GM18498 (cell line): ENCODE measurements at regions not wholly inside any gene's neighbourhood (a gene's known extent, or its start where the extent isn't known, plus 50 kb on each side); places are given as distances from the start of the nearest gene placed in this dataset.

Experiments used
- ATAC-seq: cut with Tn5 transposase; IDR thresholded peaks from one replicate; pipeline ENCODE4 v1.9.1; 2021; ENCODE audit warnings: mild to moderate bottlenecking, moderate library complexity; ENCODE audit not compliant: unreplicated experiment

- ATAC-seq = peak; percentile 73
Measured at GRCh38 chr16:85306071-85306792, 194.0 kb upstream of the CIBAR2 start.

DNA sequence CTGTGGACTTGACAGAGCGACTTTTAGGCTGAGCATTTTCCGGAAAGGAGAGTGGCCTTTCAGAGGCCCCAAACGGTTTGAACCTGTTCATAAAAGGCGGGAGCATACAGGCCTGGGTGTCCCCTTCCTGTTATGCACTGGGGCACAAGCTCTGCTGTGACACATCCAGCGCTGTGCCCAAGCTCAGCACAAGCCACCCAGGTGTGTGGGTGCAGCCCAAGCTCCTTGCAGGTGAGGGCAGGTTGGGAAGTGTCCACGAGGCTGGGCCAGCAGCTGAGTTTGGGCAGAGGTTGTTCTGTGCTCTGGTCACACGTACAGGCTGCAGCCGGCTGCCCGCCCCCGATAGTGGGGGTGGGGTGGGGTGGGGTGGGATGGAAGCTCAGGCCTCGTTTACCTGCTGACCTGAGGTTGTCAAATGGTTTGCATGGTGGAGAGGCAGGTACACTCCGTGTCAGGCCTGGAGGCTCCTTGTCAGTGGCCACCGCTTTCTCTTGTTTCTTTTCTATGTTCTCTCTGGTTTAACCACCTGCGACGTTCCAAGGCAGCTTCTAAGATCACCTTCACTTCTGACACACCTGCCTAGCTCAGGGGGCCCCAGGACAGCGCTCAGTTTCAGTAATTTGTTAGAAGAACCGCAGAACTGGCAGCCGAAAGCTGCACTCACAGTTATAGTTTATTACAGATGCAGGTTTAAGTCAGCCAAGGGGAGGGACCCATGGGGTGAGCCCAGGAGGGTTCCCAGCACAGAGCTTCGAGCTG is 194.7 kb upstream of the CIBAR2 start:
- ATAC-seq = no peak

DNA sequence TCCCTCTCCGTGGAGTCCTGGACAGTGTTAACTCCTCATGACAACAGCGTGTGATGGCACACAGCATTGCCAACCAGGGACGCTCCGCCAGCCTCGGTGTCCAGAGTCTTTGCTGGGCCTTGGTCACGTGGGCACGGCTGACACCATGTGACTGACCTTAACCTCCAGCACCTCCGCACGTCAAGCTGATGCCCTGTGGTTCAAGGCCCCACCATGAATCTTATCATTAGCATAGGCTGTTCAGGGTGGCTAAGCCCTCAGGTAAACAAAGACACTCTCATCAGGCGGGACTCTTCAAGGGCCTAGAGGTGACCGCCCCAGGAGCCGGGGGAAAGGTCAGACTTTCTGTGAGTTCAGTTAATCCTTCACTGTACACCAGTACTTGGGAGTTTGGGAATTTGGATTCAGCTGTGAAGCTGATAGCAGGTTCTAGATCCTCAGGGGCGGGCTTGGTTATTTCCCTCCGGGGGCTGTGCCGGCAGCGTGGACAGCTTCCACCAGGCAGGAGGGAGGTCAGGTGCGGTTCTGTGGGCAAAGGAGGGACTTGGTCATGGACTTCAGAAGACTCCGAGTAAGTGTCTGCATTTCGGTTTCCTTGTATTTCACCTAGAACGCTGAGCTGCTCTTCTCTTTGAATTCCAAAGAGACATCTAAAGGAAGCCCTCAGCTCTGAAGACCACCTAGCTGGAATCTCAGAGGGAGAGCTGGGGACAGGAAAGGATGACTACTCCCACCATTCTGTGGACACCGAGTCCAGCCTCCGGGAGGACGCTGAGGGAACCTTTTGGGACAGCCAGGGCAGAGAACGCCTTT is 195.5 kb upstream of the CIBAR2 start:
- no peak for ATAC-seq

DNA sequence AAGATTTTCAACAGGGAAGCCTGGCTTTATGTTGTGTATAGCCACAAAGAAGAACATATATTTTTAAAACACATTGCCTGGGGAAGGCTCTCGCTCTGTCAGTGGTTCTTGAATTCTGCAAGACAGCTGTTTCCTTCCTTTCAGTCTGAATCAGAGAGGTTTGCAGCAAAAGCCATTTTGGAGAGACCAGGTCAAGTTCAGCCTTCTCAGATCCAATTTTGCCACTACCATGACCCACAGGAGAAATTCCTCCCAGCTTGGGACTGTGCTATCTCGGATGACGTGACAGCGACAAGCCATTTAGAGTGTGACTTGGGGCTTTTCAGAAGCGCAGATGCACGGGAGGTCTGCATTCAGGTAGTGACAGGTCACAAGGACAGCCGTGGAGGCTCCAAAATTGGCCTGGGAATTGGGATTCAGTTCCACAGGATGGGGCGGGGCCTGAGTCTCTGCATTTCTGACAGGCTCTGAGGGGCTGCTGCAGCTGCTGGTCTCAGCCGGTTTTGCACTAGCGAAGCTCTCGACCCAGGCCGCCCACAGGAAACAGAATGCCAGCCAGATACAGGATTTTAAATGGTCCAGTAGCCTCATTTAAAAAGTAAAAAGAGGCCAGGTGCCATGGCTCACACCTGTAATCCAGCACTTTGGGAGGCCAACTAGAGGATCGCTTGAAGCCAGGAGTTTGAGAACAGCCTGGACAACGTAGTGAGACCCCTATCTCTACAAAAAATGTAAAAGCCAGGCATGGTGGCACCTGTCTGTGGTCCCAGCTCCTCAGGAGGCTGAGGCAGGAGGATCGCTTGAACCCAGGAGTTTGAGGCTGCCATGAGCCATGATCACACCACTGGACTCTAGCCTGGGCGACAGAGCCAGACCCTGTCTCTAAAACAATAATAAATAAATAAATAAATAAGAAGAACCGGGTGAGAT is 196.6 kb upstream of the CIBAR2 start:
- ATAC-seq = no peak

DNA sequence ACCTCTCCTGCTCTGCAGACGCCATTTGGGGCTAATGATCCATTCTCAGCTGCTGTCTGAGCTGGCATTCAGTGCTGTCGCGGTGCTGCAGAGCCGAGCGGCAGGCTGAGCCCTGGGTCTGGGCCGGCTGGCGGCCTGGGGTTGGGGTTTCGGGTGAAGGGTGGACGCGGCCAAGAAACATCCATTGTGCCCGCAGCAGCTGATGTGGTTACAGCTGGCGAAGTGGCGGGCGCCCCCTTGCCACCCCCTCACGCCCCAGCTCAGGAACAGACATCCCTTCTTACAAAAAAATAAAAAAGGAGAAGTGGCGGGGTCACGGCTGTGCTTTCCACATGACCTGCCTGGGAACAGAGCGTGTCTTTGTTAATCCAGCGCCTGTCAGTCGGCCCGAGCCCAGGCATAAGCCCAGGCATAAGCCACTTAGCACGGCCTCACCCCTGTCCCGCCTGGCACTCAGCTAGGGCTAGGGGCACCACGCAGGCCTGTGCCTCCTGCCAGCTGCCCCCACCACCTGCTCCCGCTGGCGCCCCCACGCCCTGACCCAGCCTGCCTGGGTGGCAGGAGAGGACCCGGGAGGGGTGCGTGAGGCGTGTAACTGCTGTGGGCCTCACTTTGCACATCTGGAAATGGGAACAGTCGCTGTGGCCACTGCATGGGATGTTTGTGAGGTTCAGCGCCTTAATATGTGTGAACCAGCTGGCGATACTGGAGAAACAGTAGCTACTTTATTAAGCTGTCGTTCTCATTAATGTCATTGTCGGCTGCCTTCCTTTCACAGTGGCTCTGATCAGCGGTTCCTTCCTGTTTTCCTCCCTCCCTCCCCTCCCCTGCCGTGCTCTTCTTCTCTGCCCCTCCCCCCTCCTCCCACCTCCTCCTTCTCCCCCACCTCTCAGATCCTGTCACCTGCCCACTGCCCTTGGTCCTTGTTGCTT is 197.7 kb upstream of the CIBAR2 start:
- ATAC-seq = no peak

DNA sequence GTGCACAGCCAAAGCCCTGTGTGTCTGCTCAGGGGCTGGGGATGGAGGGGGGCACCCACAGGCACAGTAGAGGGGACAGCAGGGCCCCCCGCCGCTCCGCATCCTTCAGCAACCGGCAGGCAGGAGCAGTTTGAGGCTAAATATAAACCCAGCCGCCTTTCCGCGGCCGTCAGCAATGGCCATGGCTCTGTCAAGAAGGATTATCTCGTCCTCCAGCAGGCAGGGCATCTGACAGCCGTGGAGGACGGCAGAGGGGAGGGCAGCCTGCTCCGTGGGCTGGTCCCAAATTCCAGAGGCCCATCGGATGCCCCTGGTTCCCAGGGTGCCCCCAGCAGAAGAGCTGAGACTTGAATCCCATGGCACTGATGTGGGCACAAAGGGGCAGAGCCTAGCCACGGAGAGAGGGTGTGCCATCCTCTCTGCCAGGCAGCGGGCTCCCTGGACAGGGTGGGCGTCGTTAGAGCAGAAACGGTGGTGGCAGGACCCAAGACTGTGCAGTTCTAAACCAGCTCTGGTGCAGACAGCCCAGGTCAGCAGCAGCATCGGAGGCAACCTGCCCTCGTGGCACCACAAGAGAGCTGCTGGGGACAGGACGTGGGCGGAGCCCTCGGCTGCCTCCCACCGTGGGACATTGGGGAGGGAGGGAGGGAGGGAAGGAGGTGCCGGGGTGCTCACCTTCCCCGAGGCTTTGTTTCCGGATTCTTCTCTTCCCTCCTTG is 198.8 kb upstream of the CIBAR2 start:
- no peak for ATAC-seq

GRCh38 chr16:85311741-85312140 is 199.5 kb upstream of the CIBAR2 start:
- no peak for ATAC-seq

GRCh38 chr16:85312174-85312573 is 199.9 kb upstream of the CIBAR2 start:
- ATAC-seq = no peak

DNA sequence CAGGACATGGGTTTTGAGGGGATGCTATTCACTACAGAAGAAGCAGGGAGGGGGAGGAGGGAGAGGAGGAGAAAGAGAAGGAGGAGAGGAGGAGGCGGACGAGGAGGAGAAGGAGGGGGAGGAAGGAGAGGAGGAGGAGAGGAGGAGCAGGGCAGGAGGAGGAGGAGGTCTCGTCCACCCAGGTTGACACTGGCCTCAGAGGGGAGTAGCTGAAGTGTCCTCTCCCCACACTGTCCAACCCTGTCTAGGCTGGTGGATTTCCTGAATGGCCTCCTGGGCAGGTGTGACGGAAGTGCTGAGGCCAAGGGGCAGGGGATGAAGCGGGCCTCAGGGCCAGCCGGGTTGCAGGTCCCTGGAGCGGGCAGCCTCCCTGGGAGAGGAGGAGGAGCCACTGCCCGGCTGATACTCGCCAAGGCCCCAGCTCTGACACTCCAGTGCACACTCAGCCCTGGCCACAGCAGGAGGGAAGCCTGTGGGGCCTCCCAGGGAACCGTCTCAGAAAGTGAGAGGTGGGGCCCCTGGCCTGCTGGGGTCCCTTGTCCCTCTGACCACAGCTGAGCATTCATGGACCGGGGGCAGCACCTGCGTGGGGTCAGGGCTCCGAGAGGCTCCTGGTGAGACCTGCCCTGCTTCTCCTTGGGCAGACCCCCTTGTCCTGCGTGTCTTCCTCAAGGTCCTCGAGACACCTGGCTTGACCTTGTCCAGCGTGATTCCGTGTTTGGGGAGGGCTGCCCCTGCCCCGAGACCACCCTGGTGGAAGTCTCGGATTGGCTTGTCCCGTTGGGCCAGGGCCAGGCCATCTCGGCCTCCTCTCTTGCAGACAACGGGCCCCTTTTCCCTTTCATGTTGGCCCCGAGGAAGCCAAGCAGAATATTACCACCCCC is 200.6 kb upstream of the CIBAR2 start:
- ATAC-seq = no peak

DNA sequence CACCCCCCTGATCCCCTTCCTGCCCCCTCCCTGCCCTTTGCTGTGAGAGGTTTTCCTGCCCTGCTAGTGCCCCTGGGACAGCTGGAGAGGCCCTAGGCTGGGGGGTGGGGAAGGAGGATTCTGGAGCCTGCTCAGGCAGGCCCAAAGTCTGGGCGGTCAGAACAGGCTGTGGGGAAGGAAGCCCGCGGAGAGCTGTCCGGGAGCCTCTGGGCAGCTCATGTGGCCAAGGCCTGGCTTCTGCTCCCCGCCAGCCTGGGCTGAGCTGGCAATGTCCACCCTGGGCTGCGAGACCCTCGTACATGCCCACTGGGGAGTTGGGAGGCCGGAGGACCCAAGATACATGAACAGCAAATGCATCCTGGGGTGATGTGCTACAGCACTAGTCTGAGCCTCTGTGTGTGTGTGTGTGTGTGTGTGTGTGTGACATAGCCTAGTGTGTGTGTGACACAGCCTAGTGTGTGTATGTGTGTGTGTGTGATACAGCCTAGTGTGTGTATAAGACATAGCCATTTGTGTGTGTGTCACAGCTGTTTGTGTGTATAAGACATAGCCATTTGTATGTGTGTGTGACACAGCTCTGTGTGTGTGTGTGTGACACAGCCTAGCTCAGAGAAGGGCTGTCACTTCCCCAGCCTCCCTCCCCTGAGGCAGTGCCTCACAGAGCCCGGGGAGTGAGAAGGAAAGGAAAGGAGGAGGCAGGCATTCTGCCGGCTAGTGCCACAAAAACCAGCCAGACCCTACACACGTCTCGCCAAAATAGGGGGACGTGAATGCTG is 201.4 kb upstream of the CIBAR2 start:
- no peak for ATAC-seq

GRCh38 chr16:85314512-85314971 is 202.3 kb upstream of the CIBAR2 start:
- ATAC-seq = no peak

GRCh38 chr16:85315866-85316265 is 203.6 kb upstream of the CIBAR2 start:
- ATAC-seq = no peak

DNA sequence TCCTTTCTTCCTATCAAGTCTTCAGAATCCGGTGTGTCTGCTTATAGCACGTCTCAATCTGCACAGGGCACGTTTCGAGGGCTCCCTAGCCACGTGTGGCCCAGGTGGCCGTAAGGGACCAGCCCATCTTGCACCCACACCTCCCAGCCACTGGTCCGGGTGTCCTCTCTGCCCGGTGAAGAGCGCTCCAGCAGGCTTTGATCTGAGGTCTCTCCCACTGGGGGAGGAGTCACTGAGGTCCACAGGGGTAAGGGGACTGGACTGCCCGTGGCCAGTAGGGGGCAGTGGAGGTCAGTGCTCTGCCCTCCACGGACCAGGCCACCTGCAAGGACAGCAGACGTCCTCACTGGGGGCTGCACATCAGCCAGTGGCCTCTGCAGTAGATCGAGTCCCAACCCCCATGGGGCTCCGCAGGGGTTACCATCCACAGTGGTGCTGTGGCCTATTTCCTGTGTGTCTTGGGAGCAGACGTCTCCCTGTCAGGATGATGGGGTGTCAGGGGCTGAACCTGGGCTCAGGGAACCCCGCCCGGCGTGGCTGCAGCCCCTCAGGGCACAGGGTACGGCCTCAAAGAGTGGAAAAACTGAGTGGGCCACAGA is 204.1 kb upstream of the CIBAR2 start:
- no peak for ATAC-seq

GRCh38 chr16:85316944-85317343 is 204.7 kb upstream of the CIBAR2 start:
- ATAC-seq = no peak

- ATAC-seq = no peak
Measured at GRCh38 chr16:85317704-85318103, 205.4 kb upstream of the CIBAR2 start.

- no peak for ATAC-seq
Measured at GRCh38 chr16:85319208-85319983, 207.1 kb upstream of the CIBAR2 start.
